ENCODE measurements at regions not wholly inside any gene's neighbourhood (a gene's known extent, or its start where the extent isn't known, plus 50 kb on each side); places are given as distances from the start of the nearest gene placed in this dataset.

- H3K4ac ChIP-seq (ENCODE audit: low read depth in 1 of 2, low read length in 2 of 2) = no peak overlapping the region
- no peak overlapping the region for H3K4me2 ChIP-seq (ENCODE audit: low read length, poor library complexity, severe bottlenecking)
- no peak overlapping the region for H3K18ac ChIP-seq (ENCODE audit: low read depth in 1 of 2, low read length in 2 of 2)
- H3K14ac ChIP-seq (ENCODE audit: low read length in 2 of 2) = no peak overlapping the region
- DNase-seq = no peak
- peaks cover 3% of the 10 kb centered on the region for H3K4me1 ChIP-seq (ENCODE audit: control insufficient read depth, insufficient read depth, low read depth, low read length)
- no peak overlapping the region for H2BK15ac ChIP-seq (ENCODE audit: low read depth, poor library complexity, severe bottlenecking)
- H3K23ac ChIP-seq (ENCODE audit: low read length in 2 of 2) = no peak overlapping the region
- H3K36me3 ChIP-seq (ENCODE audit: control insufficient read depth in 1 of 2, insufficient read depth in 2 of 2, low read depth in 1 of 2, low read length in 2 of 2) = no peaks in the 10 kb centered on the region
- WGBS = 88% methylated on average over 10 of the region's 10 CpGs
- no peak overlapping the region for H3K4me3 ChIP-seq (ENCODE audit: insufficient read depth in 1 of 2, low read depth in 1 of 2, low read length in 2 of 2)
- no peak overlapping the region for H2AFZ ChIP-seq (ENCODE audit: low read depth, low read length)
- no peaks in the 10 kb centered on the region for H3K27me3 ChIP-seq (ENCODE audit: control insufficient read depth in 1 of 2, insufficient read depth in 1 of 2, low read length in 2 of 2)
- no peak overlapping the region for H2AK5ac ChIP-seq (ENCODE audit: low read length, severe bottlenecking)
- H3K9ac ChIP-seq (ENCODE audit: low read length) = no peak overlapping the region
- H2BK12ac ChIP-seq (ENCODE audit: low read length in 2 of 2) = no peak overlapping the region
- no peak overlapping the region for H2BK120ac ChIP-seq (ENCODE audit: low read depth, low read length)
- no peak overlapping the region for H2BK5ac ChIP-seq (ENCODE audit: low read depth, low read length, poor library complexity, severe bottlenecking)
- H3K27ac ChIP-seq (ENCODE audit: low read length, poor library complexity, severe bottlenecking) = no peak overlapping the region
- H3K9me3 ChIP-seq (ENCODE audit: control insufficient read depth, low read length) = no peaks in the 10 kb centered on the region
- no peaks in the 10 kb centered on the region for H3K79me1 ChIP-seq (replicated peaks; ENCODE audit: low read length, poor library complexity, severe bottlenecking)
- H4K91ac ChIP-seq (ENCODE audit: low read length) = no peak overlapping the region
- H4K8ac ChIP-seq (ENCODE audit: low read length) = no peak overlapping the region
These were observed 244.1 kb upstream of the MYT1L start for GRCh38 chr2:2575181-2575577.

DNA sequence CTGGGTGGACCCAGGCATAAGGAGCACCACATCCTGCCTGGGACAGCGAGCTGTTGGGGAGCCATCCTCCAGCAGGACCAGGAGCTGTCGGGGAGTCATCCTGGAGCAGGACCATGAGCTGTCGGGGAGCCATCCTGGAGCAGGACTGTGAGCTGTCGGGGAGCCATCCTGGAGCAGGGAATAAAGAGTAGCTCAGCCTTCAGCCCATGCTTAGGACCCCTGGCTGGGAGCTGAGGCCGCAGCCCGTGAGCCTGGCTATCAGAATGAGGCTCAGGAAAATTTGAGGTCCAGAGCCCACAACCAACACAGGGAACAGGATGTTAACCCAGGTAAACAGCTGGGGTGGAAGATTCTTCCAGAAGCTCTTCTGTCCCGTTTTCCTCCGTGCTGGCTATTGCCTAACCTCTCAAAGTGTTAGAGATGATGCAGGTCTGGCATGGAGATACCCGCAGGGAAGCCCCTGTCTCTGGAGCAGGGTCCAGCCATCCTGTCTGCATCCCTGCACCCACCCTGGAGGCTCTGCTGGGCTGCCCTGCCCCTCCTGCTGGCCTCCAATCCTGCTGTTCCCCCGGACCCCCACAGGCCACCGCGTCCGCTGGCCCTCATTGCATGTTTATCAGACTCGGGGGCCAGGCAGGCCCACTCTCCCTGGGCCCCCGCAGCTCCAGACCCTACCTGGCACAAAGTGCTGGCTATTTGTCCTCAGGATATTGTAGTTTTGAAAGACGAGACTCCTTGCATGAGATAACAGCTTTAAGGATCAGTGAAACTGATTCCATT, 243.5 kb upstream of the MYT1L start:
- H3K18ac ChIP-seq (ENCODE audit: low read depth in 1 of 2, low read length in 2 of 2) = no peak overlapping the region
- no peak overlapping the region for H3K9ac ChIP-seq (ENCODE audit: low read length)
- no peaks in the 10 kb centered on the region for H3K9me3 ChIP-seq (ENCODE audit: control insufficient read depth, low read length)
- H2BK12ac ChIP-seq (ENCODE audit: low read length in 2 of 2) = no peak overlapping the region
- no peak overlapping the region for H3K4ac ChIP-seq (ENCODE audit: low read depth in 1 of 2, low read length in 2 of 2)
- no peak overlapping the region for H3K4me2 ChIP-seq (ENCODE audit: low read length, poor library complexity, severe bottlenecking)
- H2BK5ac ChIP-seq (ENCODE audit: low read depth, low read length, poor library complexity, severe bottlenecking) = no peak overlapping the region
- H3K36me3 ChIP-seq (ENCODE audit: control insufficient read depth in 1 of 2, insufficient read depth in 2 of 2, low read depth in 1 of 2, low read length in 2 of 2) = no peaks in the 10 kb centered on the region
- H4K8ac ChIP-seq (ENCODE audit: low read length) = no peak overlapping the region
- 79% methylated on average over 15 of the region's 16 CpGs for WGBS
- H3K23ac ChIP-seq (ENCODE audit: low read length in 2 of 2) = no peak overlapping the region
- no peak overlapping the region for H4K91ac ChIP-seq (ENCODE audit: low read length)
- H2BK120ac ChIP-seq (ENCODE audit: low read depth, low read length) = no peak overlapping the region
- H3K4me1 ChIP-seq (ENCODE audit: control insufficient read depth, insufficient read depth, low read depth, low read length) = peaks cover 3% of the 10 kb centered on the region
- H3K4me3 ChIP-seq (ENCODE audit: insufficient read depth in 1 of 2, low read depth in 1 of 2, low read length in 2 of 2) = no peak overlapping the region
- H2AFZ ChIP-seq (ENCODE audit: low read depth, low read length) = no peak overlapping the region
- DNase-seq = no peak
- no peaks in the 10 kb centered on the region for H3K27me3 ChIP-seq (ENCODE audit: control insufficient read depth in 1 of 2, insufficient read depth in 1 of 2, low read length in 2 of 2)
- no peak overlapping the region for H2AK5ac ChIP-seq (ENCODE audit: low read length, severe bottlenecking)
- no peaks in the 10 kb centered on the region for H3K79me1 ChIP-seq (replicated peaks; ENCODE audit: low read length, poor library complexity, severe bottlenecking)
- H3K27ac ChIP-seq (ENCODE audit: low read length, poor library complexity, severe bottlenecking) = no peak overlapping the region
- no peak overlapping the region for H3K14ac ChIP-seq (ENCODE audit: low read length in 2 of 2)
- no peak overlapping the region for H2BK15ac ChIP-seq (ENCODE audit: low read depth, poor library complexity, severe bottlenecking)

DNA sequence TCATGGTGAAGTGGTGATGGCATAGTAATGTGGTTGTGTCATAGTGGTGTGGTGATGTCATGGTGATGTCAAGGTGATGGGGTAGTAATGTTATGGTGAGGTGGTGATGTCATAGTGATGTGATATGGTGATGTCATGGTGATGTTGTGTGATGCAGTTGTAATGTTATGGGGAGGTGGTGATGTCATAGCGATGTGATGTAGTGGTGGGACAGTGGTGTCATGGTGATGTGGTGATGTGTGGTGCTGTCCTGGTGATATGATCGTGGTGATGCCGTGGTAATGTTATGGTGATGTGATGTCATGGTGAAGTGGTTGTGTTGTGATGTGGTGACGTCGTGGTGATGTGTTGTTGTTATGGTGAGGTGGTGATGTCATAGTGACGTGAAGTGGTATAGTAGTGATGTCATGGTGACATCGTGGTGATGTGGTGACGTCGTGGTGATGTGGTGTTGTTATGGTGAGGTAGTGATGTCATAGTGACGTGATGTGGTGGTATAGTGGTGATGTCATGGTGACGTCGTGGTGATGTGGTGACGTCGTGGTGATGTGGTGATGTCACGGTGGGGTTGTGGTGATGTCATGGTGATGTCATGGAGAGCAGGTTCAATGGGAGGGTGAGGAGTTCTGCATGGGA, 242.7 kb upstream of the MYT1L start:
- Histone ChIP-seq H3K27me3 (ENCODE audit: control insufficient read depth in 1 of 2, insufficient read depth in 1 of 2, low read length in 2 of 2) (no peaks in the 10 kb centered on the region), H3K4me2 (ENCODE audit: low read length, poor library complexity, severe bottlenecking) (no peak overlapping the region), H3K9me3 (ENCODE audit: control insufficient read depth, low read length) (no peaks in the 10 kb centered on the region), H2BK12ac (ENCODE audit: low read length in 2 of 2) (no peak overlapping the region), H3K79me1 (replicated peaks; ENCODE audit: low read length, poor library complexity, severe bottlenecking) (no peaks in the 10 kb centered on the region), H2AFZ (ENCODE audit: low read depth, low read length) (no peak overlapping the region), H3K27ac (ENCODE audit: low read length, poor library complexity, severe bottlenecking) (no peak overlapping the region), H3K23ac (ENCODE audit: low read length in 2 of 2) (no peak overlapping the region), H2BK15ac (ENCODE audit: low read depth, poor library complexity, severe bottlenecking) (no peak overlapping the region), H2BK120ac (ENCODE audit: low read depth, low read length) (no peak overlapping the region), H2AK5ac (ENCODE audit: low read length, severe bottlenecking) (no peak overlapping the region), H4K91ac (ENCODE audit: low read length) (no peak overlapping the region), H3K9ac (ENCODE audit: low read length) (no peak overlapping the region), H3K36me3 (ENCODE audit: control insufficient read depth in 1 of 2, insufficient read depth in 2 of 2, low read depth in 1 of 2, low read length in 2 of 2) (no peaks in the 10 kb centered on the region), H3K4ac (ENCODE audit: low read depth in 1 of 2, low read length in 2 of 2) (no peak overlapping the region), H3K4me3 (ENCODE audit: insufficient read depth in 1 of 2, low read depth in 1 of 2, low read length in 2 of 2) (no peak overlapping the region), H3K4me1 (ENCODE audit: control insufficient read depth, insufficient read depth, low read depth, low read length) (peaks cover 3% of the 10 kb centered on the region), H3K18ac (ENCODE audit: low read depth in 1 of 2, low read length in 2 of 2) (no peak overlapping the region), H4K8ac (ENCODE audit: low read length) (no peak overlapping the region), H2BK5ac (ENCODE audit: low read depth, low read length, poor library complexity, severe bottlenecking) (no peak overlapping the region), H3K14ac (ENCODE audit: low read length in 2 of 2) (no peak overlapping the region)
- peak; percentile 1 for DNase-seq
- 89% methylated on average over 15 of the region's 15 CpGs for WGBS

DNA sequence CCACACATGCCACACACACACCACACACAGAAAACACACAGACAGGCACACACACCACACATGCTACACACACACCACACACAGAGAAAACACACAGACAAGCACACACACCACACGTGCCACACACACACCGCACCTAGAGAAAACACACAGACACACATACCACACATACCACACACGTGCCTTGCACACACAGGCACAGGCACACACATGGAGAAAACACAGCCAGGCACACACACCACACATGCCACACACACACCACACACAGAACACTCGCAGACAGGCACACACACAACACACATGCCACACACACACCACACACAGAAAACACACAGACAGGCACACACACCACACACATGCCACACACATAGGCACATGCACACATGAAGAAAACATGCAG, 242.1 kb upstream of the MYT1L start:
- no peak overlapping the region for H2AFZ ChIP-seq (ENCODE audit: low read depth, low read length)
- no peaks in the 10 kb centered on the region for H3K36me3 ChIP-seq (ENCODE audit: control insufficient read depth in 1 of 2, insufficient read depth in 2 of 2, low read depth in 1 of 2, low read length in 2 of 2)
- peaks cover 3% of the 10 kb centered on the region for H3K4me1 ChIP-seq (ENCODE audit: control insufficient read depth, insufficient read depth, low read depth, low read length)
- H2BK5ac ChIP-seq (ENCODE audit: low read depth, low read length, poor library complexity, severe bottlenecking) = no peak overlapping the region
- no peak for DNase-seq
- H2BK15ac ChIP-seq (ENCODE audit: low read depth, poor library complexity, severe bottlenecking) = no peak overlapping the region
- no peaks in the 10 kb centered on the region for H3K79me1 ChIP-seq (replicated peaks; ENCODE audit: low read length, poor library complexity, severe bottlenecking)
- H3K23ac ChIP-seq (ENCODE audit: low read length in 2 of 2) = no peak overlapping the region
- no peak overlapping the region for H3K18ac ChIP-seq (ENCODE audit: low read depth in 1 of 2, low read length in 2 of 2)
- no peak overlapping the region for H3K4me2 ChIP-seq (ENCODE audit: low read length, poor library complexity, severe bottlenecking)
- no peak overlapping the region for H3K4me3 ChIP-seq (ENCODE audit: insufficient read depth in 1 of 2, low read depth in 1 of 2, low read length in 2 of 2)
- no peak overlapping the region for H3K9ac ChIP-seq (ENCODE audit: low read length)
- no peak overlapping the region for H2AK5ac ChIP-seq (ENCODE audit: low read length, severe bottlenecking)
- no peaks in the 10 kb centered on the region for H3K27me3 ChIP-seq (ENCODE audit: control insufficient read depth in 1 of 2, insufficient read depth in 1 of 2, low read length in 2 of 2)
- H3K14ac ChIP-seq (ENCODE audit: low read length in 2 of 2) = no peak overlapping the region
- H4K91ac ChIP-seq (ENCODE audit: low read length) = no peak overlapping the region
- no peak overlapping the region for H4K8ac ChIP-seq (ENCODE audit: low read length)
- WGBS = 88% methylated on average over 4 of the region's 4 CpGs
- no peak overlapping the region for H2BK12ac ChIP-seq (ENCODE audit: low read length in 2 of 2)
- no peaks in the 10 kb centered on the region for H3K9me3 ChIP-seq (ENCODE audit: control insufficient read depth, low read length)
- no peak overlapping the region for H3K27ac ChIP-seq (ENCODE audit: low read length, poor library complexity, severe bottlenecking)
- no peak overlapping the region for H2BK120ac ChIP-seq (ENCODE audit: low read depth, low read length)
- no peak overlapping the region for H3K4ac ChIP-seq (ENCODE audit: low read depth in 1 of 2, low read length in 2 of 2)

Measured in mesenchymal stem cell (in vitro differentiated cells and primary cell).